D341Med (cell line): ENCODE measurements at regions not wholly inside any gene's neighbourhood (a gene's known extent, or its start where the extent isn't known, plus 50 kb on each side); places are given as distances from the start of the nearest gene placed in this dataset.

ENCODE experiments used
- DNase-seq: peaks from one replicate; pipeline ENCODE4 v3.0.0; 2012; ENCODE audit warnings: low spot score

DNA sequence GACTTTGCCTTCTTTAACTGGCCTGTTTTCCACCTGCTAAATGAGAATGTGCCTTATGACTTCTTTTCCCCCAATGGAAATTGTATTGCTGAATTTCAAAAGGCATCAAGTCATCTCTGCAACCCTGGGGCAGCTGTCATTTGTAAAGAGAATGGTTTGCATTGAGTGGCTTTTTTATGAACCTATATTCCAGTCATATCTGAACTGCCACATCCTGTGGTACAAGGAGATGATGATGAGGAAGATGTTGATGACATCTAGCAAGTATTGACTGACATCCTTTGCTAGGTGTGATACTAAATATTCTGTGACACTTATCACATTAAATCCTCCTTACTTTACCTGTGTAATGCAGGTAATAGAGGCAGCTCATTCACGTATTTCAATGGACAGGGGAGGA is 88.3 kb upstream of the KIAA1217 start:
- no peak for DNase-seq

DNA sequence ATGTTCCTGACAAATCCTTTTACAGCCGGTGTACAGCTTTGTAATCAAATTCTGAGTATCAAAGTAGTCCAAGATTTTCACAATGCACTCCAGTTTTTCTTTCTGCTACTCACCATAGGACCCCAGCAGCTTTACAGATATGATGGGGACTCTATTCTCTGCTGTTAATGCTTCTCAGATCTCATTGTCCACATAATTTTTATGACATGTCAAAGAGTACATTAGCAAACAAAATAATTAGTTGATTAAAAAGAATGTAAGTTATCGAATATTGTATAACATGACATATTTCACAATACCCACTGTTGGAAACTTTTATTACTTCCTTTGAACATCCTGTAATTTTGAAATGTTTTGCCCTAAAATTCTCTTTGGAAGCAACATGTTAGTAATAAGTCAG is 81.4 kb upstream of the KIAA1217 start:
- no peak for DNase-seq

DNA sequence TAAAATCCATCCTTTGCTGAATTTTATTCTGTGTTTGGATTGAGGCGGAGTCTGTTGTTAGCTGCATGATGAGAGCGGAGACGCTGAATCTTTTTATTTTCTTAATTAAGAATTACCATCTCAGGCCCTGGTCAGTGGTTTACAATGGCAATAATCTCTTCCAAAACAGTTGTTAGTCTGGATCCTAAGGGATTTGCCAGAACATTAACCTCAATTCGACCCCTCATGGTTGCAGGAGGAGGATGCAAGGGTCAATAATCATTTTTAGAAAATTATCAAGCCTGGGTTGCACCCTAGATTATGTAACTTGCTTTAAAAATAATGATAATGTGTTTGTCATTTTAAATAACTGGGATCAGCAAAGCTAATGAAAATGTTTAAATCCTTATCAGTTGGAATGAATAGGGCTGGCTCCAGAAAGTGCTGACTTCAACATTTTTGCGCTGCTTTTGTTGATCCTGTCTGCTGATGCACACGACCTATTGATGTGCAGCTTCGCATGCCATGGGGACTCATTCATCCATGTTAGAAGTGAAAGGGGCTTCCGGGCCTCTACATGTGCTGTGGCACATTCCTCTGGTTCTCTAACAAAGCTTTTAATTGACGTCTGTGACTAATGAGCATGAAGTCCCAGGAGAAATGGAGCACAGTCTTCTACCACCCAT is 80.7 kb upstream of the KIAA1217 start:
- no peak for DNase-seq

DNA sequence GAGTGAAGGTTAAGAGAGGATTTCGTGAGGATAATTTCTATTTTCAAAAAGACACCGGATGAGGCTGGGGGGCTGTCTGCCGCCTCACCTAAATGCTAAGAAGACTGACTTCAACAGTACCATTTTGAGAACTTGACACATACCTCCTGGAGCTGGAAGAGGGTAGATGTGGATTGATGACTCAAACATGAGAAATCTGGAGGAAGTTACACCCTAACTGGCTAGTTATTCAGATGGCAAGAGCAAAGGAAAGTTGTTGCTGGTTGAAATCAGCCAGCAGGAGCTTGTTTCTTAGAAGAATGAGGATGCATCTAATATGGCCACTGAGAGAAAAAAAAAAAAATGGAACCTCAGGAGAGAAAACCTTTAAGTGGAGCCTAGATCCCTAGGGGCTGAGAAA is 76.2 kb upstream of the KIAA1217 start:
- no peak for DNase-seq

DNA sequence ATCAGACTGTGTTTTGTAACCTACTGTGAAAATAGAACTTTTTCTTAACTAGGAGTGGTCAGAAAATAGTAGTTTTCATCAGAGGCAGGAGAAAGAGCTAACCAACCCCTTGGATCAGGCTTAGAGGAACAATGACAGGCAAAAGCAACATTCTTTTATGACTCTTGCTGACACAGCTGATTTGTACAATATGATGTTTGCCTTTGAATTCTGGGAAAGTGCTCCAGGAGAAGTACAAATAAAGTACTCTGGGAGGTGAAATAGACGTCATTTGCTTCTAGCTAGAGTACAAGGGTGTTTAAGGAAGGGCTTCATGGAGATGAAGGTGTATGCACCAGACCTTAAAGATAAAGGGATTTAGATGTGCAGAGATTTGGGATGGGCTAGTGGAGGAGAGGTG is 75.1 kb upstream of the KIAA1217 start:
- no peak for DNase-seq

DNA sequence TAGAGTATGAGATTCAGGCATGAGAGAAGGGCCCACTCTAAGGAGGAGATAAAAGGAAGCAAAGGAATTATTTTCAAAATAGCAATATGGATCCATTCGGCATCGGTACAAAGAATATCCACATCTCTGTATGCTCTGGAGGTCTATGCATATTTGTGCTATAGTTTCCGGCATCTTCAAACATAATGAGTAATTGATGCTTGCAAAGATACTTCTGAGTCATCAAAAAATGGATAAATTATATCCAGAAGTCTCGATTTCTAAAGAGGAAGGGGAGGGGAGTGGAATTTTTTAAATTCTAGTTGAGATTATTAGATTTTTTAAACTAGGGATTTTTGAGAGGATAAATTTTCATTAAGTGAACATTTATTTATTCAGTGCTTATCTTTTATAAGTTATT is 72.9 kb upstream of the KIAA1217 start:
- no peak for DNase-seq

DNA sequence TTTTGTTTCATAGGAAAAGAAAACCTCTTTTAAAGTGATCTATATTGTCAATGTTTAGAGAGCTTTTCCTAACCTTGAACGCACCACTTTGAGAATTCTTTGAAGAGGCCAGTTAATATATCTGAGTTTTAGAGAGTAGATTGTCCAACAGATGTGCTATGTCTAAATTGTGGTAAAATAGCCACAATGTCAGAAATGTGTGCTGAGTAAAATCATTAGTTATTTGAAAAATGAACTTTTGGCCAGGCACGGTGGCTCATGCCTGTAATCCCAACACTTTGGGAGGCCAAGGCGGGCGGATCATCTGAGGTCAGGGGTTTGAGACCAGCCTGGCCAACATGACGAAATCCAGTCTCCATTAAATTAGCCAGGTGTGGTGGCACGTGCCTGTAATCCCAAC is 61.6 kb upstream of the KIAA1217 start:
- no peak for DNase-seq

DNA sequence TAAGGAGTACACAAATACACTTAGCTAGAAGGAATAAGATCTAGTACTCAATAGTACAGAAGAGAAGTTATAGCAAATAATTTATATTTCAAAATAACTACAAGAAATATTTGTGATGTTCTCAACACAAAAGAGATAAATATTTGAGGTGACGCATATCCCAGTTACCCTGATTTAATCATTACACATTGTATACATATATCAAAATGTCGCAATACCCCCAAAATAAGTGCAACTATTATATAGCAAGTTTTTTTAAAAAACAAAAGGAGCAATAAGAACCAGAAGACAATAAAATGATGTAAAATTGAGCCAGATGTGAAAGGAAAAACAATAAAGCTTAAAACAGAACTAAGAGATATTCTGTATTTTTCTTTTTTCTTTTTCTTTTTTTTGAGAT is 59.3 kb upstream of the KIAA1217 start:
- no peak for DNase-seq

DNA sequence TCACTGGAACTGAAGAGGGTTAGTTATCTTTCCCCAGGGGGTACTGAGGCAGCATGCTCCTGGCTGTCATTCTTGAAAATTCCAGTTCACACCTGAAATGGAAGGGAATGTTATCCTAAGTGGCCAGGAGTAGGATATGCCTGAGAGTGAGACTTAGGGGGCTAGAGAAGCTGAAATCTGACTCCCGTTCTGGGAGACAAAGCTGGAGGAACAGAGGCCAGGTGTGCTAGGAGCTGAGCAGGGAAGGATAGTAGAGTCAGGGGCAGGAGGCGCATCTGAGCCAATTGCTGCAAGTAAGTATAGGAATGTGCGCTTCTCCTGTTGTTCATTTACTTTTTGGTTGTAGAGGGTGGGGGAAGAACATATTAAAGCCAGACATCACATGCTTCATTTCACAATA is 58.1 kb upstream of the KIAA1217 start:
- DNase-seq: no peak

DNA sequence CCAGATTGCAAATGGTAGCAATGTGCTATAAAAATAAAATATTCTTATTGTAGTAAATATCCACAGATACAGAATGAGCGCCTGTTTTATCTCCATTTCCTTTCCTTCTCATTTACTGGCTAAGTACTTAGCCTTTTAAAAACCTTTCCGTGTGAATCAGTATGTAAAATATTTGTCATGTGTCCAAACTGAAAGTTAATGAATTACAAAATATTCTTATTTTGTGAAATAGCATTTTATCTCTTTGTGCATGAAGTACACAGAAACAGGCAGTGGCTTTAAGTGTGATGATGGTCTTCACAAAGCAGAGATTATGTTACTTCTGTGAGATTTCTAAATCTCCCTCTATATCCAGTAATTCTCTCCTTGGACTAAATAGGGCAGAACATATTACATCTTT is 56.7 kb upstream of the KIAA1217 start:
- no peak for DNase-seq

DNA sequence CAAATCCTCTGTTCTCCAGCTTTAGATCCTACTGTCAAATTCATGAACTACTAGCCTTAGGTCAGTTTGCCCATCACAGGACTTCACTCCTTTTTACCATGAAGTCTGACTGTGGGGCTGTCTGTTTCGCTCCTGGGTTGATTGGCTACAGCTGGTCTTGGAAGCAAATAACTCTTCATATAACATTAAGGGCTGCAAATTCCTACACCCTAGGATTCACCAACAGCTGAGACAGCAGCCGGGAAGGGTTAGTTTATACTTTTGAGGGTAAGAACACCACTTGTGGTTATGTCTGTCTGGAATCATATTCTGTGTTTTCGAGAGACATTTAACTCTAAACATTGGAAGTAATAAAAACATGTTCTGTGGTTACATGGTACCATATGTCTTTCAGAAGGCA is 55.9 kb upstream of the KIAA1217 start:
- no peak for DNase-seq

DNA sequence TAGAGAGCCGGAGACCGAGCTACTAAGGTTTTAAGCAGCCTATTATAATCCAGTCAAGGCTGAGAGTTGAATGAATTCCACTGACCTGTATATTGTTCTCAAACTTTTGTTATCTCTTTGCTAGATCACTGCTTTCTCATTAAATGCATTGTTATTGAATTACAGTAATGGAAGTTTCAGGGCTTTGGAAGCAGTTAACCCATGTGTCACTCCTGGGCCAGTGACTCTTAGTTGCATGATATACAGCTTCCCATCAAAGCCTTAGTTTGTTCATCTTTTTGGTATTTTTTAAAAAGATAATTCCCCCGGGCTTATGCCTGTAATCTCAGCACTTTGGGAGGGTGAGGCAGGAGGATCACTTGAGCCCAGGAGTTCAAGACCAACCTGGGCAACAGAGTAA is 55.4 kb upstream of the KIAA1217 start:
- no peak for DNase-seq

DNA sequence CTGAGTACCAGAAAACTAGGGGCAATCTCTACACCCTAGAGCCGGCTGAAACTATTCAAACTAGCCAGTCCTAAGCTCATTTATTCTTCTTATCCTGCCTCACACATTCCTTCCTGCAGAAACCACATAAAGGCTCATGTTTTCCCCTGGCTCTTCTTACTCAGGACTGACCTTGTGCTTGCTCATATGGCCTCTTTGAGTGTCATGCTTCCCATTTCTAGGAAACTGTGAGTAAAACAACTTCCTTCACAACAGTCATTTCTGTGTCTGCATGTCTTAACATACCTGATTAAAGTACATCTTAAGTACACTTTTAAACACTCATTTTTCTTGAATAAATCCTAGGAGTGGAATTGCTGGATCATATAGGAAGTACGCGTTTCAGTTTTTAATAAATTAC is 52.3 kb upstream of the KIAA1217 start:
- DNase-seq: no peak

DNA sequence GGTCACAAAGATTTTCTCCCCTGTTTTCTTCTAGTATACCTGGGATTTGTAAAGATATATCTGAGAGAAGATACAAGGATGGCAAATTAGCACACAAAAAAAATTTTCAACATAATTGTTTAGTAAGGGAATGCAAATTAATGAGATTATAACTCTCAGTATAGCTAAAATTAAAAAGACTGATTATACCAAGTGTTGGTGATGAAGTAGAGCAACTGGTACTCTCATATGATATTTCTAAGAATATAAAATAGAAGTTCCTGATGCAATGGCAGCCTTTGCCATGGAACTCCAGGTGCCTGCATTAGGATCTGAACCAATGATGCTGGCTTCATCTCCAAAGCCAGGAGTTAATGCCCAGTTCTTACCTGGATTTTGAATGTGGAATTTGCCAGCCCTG is 51.4 kb upstream of the KIAA1217 start:
- no peak for DNase-seq
